Lower lobe of right lung (tissue), 2 donors: ENCODE measurements at regions not wholly inside any gene's neighbourhood (a gene's known extent, or its start where the extent isn't known, plus 50 kb on each side); places are given as distances from the start of the nearest gene placed in this dataset.

Experiments used
- ATAC-seq, 2 donors: fragments of 200-7000 bp; cut with Tn5 transposase; one replicate each; pipeline ENCODE4 v1.9.1; 2020 to 2022; ENCODE audit warnings: mild to moderate bottlenecking in 2 of 2, moderate library complexity in 2 of 2
- DNase-seq: peaks from one replicate; pipeline ENCODE4 v3.0.0-alpha.2; 2020
- H3K27ac ChIP-seq: fragments of 200-600 bp; one replicate; pipeline ENCODE4 v1.8.0; 2022
- H3K27me3 ChIP-seq: fragments of 200-600 bp; one replicate; pipeline ENCODE4 v1.8.0; 2022; ENCODE audit warnings: low read depth
- H3K36me3 ChIP-seq: fragments of 200-600 bp; one replicate; pipeline ENCODE4 v1.8.0; 2022; ENCODE audit warnings: mild to moderate bottlenecking
- H3K4me1 ChIP-seq: fragments of 200-600 bp; one replicate; pipeline ENCODE4 v1.8.0; 2022
- H3K4me3 ChIP-seq: fragments of 200-600 bp; one replicate; pipeline ENCODE4 v1.8.0; 2022; ENCODE audit warnings: mild to moderate bottlenecking
- H3K9me3 ChIP-seq: fragments of 200-600 bp; one replicate; pipeline ENCODE4 v1.8.0; 2022
- intact Hi-C: fragments of 100-400 bp; cut with DNase I; formaldehyde crosslinking; loops from one replicate; pipeline ENCODE4 v1.11.0; 2022
- TF ChIP-seq, protein P1 (sequence below): fragments of 200-600 bp; IDR thresholded peaks from one replicate; pipeline ENCODE4 v1.8.0; 2022; ENCODE audit warnings: antibody characterized with exemption, mild to moderate bottlenecking
- donor health status: DM: no; HTN: yes; CAD: no; lungs with severe emphysema.

DNA sequence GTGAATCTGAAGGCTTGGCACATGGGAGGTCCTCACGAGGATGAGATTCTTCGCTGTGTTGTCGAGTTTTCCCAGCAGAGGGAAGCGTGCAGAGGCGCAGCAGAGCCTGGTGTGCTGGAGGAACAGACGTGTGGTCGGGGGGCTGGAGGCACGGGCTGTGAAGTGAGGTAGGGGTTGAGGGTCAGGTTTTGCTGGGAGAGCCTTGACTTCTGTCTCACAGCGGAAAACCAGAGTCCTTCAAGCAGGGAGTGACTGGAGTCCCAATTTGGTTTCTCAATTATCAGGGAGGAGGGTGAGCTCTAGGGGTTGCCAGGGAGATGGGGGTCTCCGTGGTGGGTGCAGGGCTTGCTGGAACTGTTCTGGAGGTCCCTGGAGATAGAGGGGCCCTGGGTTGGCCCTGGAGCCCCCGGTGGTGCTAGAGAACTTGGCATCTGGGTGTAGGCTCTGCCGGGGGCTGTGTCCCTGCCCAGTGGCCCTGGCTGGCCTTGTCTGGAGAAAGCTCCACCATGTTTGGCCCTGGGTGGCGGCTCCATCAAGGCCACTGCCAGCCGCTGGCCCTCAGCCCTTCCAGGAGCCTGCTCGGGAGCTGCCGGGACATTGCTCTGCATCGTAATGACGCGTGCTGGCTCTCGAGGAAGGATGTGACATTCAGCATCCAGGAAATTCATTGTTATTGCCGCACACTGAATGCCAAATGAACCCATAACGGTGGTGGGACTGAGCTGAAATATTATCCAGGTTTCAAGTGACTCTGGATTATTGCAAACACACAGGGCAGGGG, 215.7 kb downstream of the KIF26A start:
- intact Hi-C loops: no loop called here
- no peak overlapping the region for H3K27ac ChIP-seq
- ATAC-seq: peak; percentile 10 to 33
- peaks cover 12% of the 10 kb centered on the region for H3K27me3 ChIP-seq
- no peaks in the 10 kb centered on the region for H3K9me3 ChIP-seq
- no peaks in the 10 kb centered on the region for H3K36me3 ChIP-seq
- no peak overlapping the region for H3K4me3 ChIP-seq
- TF ChIP-seq, protein P1, sequence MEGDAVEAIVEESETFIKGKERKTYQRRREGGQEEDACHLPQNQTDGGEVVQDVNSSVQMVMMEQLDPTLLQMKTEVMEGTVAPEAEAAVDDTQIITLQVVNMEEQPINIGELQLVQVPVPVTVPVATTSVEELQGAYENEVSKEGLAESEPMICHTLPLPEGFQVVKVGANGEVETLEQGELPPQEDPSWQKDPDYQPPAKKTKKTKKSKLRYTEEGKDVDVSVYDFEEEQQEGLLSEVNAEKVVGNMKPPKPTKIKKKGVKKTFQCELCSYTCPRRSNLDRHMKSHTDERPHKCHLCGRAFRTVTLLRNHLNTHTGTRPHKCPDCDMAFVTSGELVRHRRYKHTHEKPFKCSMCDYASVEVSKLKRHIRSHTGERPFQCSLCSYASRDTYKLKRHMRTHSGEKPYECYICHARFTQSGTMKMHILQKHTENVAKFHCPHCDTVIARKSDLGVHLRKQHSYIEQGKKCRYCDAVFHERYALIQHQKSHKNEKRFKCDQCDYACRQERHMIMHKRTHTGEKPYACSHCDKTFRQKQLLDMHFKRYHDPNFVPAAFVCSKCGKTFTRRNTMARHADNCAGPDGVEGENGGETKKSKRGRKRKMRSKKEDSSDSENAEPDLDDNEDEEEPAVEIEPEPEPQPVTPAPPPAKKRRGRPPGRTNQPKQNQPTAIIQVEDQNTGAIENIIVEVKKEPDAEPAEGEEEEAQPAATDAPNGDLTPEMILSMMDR: no peak
- peaks cover 7% of the 10 kb centered on the region for H3K4me1 ChIP-seq
- peak; percentile 48 for DNase-seq

DNA sequence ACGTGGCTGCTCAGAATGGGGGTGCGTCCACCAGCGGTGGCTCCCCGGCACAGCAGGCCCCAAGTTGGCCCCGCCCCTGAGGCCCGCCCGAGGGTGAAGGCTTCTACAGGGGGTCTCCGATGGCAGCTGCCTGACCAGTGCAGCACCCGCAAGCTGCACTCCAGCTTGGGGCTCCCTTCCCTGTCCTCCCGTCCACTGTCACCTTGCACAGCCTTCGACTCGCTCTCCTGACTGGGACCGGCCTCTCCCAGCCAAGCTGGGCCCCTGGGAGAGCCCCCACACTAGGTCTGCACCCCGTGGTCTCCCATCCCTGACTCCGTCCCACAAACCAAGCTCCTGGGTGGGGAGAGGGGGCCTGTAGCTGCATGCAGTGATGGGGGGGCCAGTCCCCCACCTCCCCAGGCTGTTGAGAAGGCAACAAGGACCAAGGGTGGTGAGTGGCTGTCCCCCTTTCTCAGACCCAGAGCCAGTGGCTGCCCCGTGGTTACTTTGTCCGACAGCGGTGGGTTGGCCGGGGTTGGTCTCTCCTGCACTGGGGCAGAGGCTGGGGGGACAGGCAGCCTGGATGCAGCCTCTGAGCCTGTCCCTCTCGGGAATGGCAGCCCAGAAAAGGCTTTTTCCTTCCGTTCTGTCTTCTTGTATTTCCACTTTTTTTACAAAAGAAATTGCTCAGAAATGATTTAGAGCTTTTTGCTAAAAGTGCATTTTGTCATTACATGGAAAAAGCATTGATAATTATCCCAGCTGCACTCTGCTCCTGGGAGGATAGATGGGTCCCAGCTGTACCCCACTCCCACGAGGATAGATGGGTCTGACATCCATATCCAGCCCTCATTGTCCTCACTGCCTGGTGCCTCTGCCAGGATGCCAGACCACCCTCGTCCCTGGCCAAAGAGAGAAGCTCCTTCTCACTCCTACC, 217.0 kb downstream of the KIF26A start:
- no peak overlapping the region for H3K4me3 ChIP-seq
- peaks cover 12% of the 10 kb centered on the region for H3K27me3 ChIP-seq
- intact Hi-C loops: no loop called here
- H3K27ac ChIP-seq: no peak overlapping the region
- H3K9me3 ChIP-seq: no peaks in the 10 kb centered on the region
- H3K36me3 ChIP-seq: no peaks in the 10 kb centered on the region
- H3K4me1 ChIP-seq: peaks cover 1% of the 10 kb centered on the region
- DNase-seq (no peak), ATAC-seq (no peak)
- TF ChIP-seq, protein P1: no peak

DNA sequence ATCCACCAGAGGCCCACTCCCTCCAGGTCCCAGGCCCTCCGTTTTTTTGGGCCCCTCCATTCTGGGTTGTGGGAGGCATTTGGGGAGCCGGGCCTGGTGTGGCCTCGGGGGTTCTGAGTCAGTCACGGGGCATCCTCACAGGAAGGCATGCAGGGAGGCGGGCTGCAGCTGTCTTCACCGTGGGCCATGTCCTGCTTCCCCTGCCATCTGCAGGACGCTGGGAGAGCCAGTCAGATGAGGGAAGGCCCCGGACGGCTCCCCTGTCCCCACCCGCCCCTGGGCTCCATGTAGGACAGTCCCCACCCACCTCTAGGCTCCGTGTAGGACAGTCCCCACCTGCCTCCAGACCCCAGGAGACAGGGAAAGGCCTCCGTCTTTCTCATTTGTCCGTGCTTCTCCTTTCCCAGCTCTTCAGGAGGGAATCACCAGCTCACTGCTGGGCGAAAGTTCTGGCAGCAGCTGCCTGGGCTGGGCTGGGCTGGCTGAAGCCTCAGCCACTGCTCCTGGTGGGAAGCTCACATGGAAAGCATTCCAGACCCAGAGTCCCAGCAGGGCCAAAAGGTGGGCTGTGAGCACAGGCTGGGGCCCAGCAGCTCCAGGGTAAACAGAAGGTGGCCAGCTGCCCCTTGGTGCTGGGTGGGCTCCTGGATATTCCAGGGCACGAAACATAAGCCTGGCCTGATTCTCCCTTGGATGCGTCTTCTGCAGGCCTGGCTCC, 217.8 kb downstream of the KIF26A start:
- ATAC-seq: no peak
- peak; percentile 30 for DNase-seq
- Histone ChIP-seq H3K4me3 (no peak overlapping the region), H3K27ac (no peak overlapping the region), H3K36me3 (no peaks in the 10 kb centered on the region), H3K27me3 (peaks cover 17% of the 10 kb centered on the region), H3K9me3 (no peaks in the 10 kb centered on the region), H3K4me1 (no peaks in the 10 kb centered on the region)
- TF ChIP-seq, protein P1: no peak
- intact Hi-C loops: no loop called here

DNA sequence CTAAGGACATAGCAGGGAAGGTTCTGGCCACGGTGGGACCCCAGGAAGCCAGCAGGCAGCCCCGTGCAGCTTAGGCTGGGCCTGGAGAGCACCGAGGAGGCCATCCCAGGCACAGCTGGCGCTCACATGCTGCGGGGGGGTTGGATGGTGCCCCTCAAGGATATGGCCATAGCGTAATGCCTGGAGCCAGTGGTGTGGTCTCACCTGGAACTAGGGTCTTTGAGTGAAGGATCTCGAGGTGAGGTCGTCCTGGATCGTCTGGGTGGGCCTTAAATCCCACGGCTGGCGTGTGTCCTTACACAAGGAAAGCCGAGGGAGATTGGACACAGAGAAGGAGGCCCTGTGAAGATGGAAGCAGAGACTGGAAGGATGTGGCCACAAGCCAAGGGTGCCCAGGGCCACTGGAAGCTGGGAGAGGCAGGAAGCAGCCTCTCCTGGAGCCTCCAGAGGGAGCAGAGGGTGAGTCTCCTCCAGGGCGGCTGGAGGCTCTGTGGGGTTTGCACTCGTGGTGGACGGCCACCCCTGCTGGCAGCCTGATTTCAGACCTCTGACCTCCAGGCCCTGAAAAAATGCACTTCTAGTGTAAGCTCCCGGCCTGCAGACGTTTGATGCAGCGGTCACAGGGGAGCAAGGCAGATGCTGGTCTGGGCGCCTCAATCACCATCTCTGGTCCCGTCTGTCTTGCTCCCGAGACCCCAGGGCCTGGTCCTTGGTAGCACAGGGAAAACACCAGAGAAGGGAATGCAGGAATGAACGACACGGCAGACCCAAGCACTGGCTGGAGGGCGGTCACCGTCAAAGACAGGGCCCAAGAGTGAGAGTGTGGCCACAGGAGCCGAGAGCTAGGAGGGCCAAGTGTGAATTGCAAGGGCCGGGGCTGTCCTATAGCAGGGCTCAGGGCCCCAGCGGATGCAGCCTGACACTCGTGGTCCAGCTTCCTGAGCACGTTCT, 218.6 kb downstream of the KIF26A start:
- Histone ChIP-seq H3K9me3 (no peaks in the 10 kb centered on the region), H3K27me3 (peaks cover 17% of the 10 kb centered on the region), H3K4me3 (no peak overlapping the region), H3K4me1 (no peaks in the 10 kb centered on the region), H3K27ac (no peak overlapping the region), H3K36me3 (no peaks in the 10 kb centered on the region)
- TF ChIP-seq, protein P1: no peak
- DNase-seq (no peak), ATAC-seq (no peak)
- intact Hi-C loops: no loop called here
